ENCODE measurements at regions not wholly inside any gene's neighbourhood (a gene's known extent, or its start where the extent isn't known, plus 50 kb on each side); places are given as distances from the start of the nearest gene placed in this dataset.

- no peaks in the 10 kb centered on the region for H3K79me2 ChIP-seq (ENCODE audit: insufficient read depth, low read length)
- no peaks in the 10 kb centered on the region for H3K27me3 ChIP-seq (ENCODE audit: insufficient read depth, low read length)
- Mint-ChIP-seq H3K36me3 (ENCODE audit: insufficient read depth in 1 of 3, low read depth in 3 of 3) (no peaks in the 10 kb centered on the region), H3K9me3 (no peaks in the 10 kb centered on the region), H3K27me3 (ENCODE audit: low read depth) (no peaks in the 10 kb centered on the region), H3K4me1 (no peaks in the 10 kb centered on the region), H3K4me3 (no peak overlapping the region), H3K27ac (no peak overlapping the region)
- no CpG with 5 or more reads among the region's 1 CpG for WGBS (ENCODE audit: extremely low coverage, insufficient read length, low lambda C conversion rate)
- H3K27ac ChIP-seq (ENCODE audit: insufficient read length, low read depth, low read length): no peak overlapping the region
- H2BK5ac ChIP-seq (ENCODE audit: insufficient read length, low read length): no peak overlapping the region
- no peak overlapping the region for H2BK12ac ChIP-seq (ENCODE audit: insufficient read length, low read depth, low read length)
- H3K23ac ChIP-seq (ENCODE audit: insufficient read length, low read depth, low read length): no peak overlapping the region
- H2BK20ac ChIP-seq (ENCODE audit: low read depth, low read length, poor library complexity, severe bottlenecking): no peak overlapping the region
- H2BK15ac ChIP-seq (ENCODE audit: low read depth, low read length): no peak overlapping the region
- no peak overlapping the region for H3K4ac ChIP-seq (ENCODE audit: low read depth, low read length)
- H3K79me1 ChIP-seq (ENCODE audit: insufficient read depth, low read depth, low read length, poor library complexity, severe bottlenecking): no peaks in the 10 kb centered on the region
- H4K8ac ChIP-seq (replicated peaks; ENCODE audit: insufficient read length, low read depth, low read length): no peak overlapping the region
- no peaks in the 10 kb centered on the region for H3K4me1 ChIP-seq (ENCODE audit: insufficient read depth, low read length)
- H2AK5ac ChIP-seq (ENCODE audit: insufficient read length, low read length): no peak overlapping the region
- no peak overlapping the region for H3T11ph ChIP-seq (ENCODE audit: low read length)
- no peak for DNase-seq
- no peak overlapping the region for H2BK120ac ChIP-seq (ENCODE audit: low read depth, low read length, poor library complexity, severe bottlenecking)
- H3K4me2 ChIP-seq (ENCODE audit: insufficient read depth, insufficient read length, low read length): no peak overlapping the region
- H3K9me3 ChIP-seq (ENCODE audit: control insufficient read depth, low read depth, low read length): no peaks in the 10 kb centered on the region
- H4K91ac ChIP-seq (ENCODE audit: insufficient read length, low read depth, low read length): no peak overlapping the region
- H4K20me1 ChIP-seq (ENCODE audit: control insufficient read depth, insufficient read depth, insufficient read length): no peaks in the 10 kb centered on the region
- H3K56ac ChIP-seq (ENCODE audit: insufficient read length, low read depth, low read length): no peak overlapping the region
- H3K14ac ChIP-seq (ENCODE audit: insufficient read depth, low read length): no peak overlapping the region
- no peak overlapping the region for H3K9ac ChIP-seq (ENCODE audit: extremely low read depth, insufficient read length, low read length)
- H3K23me2 ChIP-seq (ENCODE audit: insufficient read length, low read depth, low read length, poor library complexity, severe bottlenecking): no peaks in the 10 kb centered on the region
- H4K5ac ChIP-seq (ENCODE audit: insufficient read length, low read depth, low read length): no peak overlapping the region
- no peak overlapping the region for H3K18ac ChIP-seq (ENCODE audit: insufficient read length, low read depth, low read length)
- no peak overlapping the region for H2AFZ ChIP-seq (ENCODE audit: low read length)
- TF ChIP-seq CTCF (conservative IDR thresholded peaks at IDR 0.05): no peak
These were observed 342.9 kb upstream of the DPH6 start for GRCh38 chr15:35888815-35889214.

All from H9 (cell line).